OCI-LY7 (cell line): ENCODE measurements at regions not wholly inside any gene's neighbourhood (a gene's known extent, or its start where the extent isn't known, plus 50 kb on each side); places are given as distances from the start of the nearest gene placed in this dataset.

Experiments
- BruUV-seq: library from RNA; stranded (reverse); fragments of 400-500 nt; replicated peaks from 2 replicates; lab custom pipeline; 2021; lab: Mats Ljungman, UMichigan
- CTCF ChIA-PET: fragments of 300-600 bp; sonication (Branson Sonifier 250); formaldehyde crosslinking; loops from one replicate; lab custom pipeline; 2022; ENCODE audit warnings: antibody characterized with exemption; ENCODE audit not compliant: unreplicated experiment; lab: Charles Lee
- POLR2A ChIA-PET: fragments of 300-600 bp; sonication (Branson Sonifier 250); formaldehyde crosslinking; loops from one replicate; lab custom pipeline; 2022; ENCODE audit warnings: antibody characterized with exemption; lab: Charles Lee
- DNase-seq: peaks from one replicate; pipeline ENCODE4 v3.0.0-alpha.2; 2015; ENCODE audit warnings: low spot score
- H2AFZ ChIP-seq: fragments of 200-600 bp; sonication (generic), shearing (Covaris generic); 2 replicates; pipeline ENCODE4 v1.6.1; 2014; ENCODE audit warnings: mild to moderate bottlenecking, antibody characterized with exemption, low read length, moderate library complexity
- H3K27ac ChIP-seq: fragments of 200-600 bp; sonication (generic); 2 replicates; pipeline ENCODE4 v1.5.1; 2014; ENCODE audit warnings: mixed run types, low read depth, mild to moderate bottlenecking, moderate library complexity, low read length, inconsistent platforms; ENCODE audit not compliant: poor library complexity, severe bottlenecking
- H3K36me3 ChIP-seq: fragments of 200-600 bp; sonication (generic); 2 replicates; pipeline ENCODE4 v1.6.1; 2014; ENCODE audit warnings: mild to moderate bottlenecking, antibody characterized with exemption, low read length, moderate library complexity, mixed read lengths; ENCODE audit not compliant: insufficient read depth
- H3K4me1 ChIP-seq: fragments of 200-600 bp; sonication (generic); 2 replicates; pipeline ENCODE4 v1.5.1; 2014; ENCODE audit warnings: mild to moderate bottlenecking, low read length; ENCODE audit not compliant: insufficient read depth, poor library complexity, severe bottlenecking
- H3K4me2 ChIP-seq: fragments of 200-600 bp; sonication (generic); 2 replicates; pipeline ENCODE4 v1.6.1; 2014; ENCODE audit warnings: mild to moderate bottlenecking, low read length
- H3K4me3 ChIP-seq: fragments of 200-600 bp; sonication (generic); 2 replicates; pipeline ENCODE4 v1.5.1; 2014; ENCODE audit warnings: mild to moderate bottlenecking, low read depth, low read length; ENCODE audit not compliant: poor library complexity, severe bottlenecking
- H3K79me2 ChIP-seq: fragments of 200-600 bp; sonication (generic); 2 replicates; pipeline ENCODE4 v1.6.1; 2016; ENCODE audit warnings: low read depth, mild to moderate bottlenecking, low read length, moderate library complexity, mixed read lengths; ENCODE audit not compliant: insufficient read depth
- H3K9me2 ChIP-seq: fragments of 200-600 bp; sonication (generic); 2 replicates; pipeline ENCODE4 v1.6.1; 2016; ENCODE audit warnings: mild to moderate bottlenecking, low read length, mixed read lengths; ENCODE audit not compliant: insufficient read depth
- H3K9me3 ChIP-seq: fragments of 200-600 bp; sonication (generic); 2 replicates; pipeline ENCODE4 v1.6.1; 2014; ENCODE audit warnings: mild to moderate bottlenecking, mixed run types, low read length, mixed read lengths
- H4K20me1 ChIP-seq: fragments of 200-600 bp; sonication (generic); 2 replicates; pipeline ENCODE4 v1.6.1; 2014; ENCODE audit warnings: mild to moderate bottlenecking, antibody characterized with exemption, low read length, moderate library complexity, mixed read lengths; ENCODE audit not compliant: insufficient read depth
- CTCF ChIP-seq: fragments of 200-600 bp; sonication (generic); conservative IDR thresholded peaks from 2 replicates; pipeline ENCODE4 v1.5.1; 2014; ENCODE audit warnings: mild to moderate bottlenecking, antibody characterized with exemption, low read length, moderate library complexity, mixed read lengths
- EZH2phosphoT487 ChIP-seq: fragments of 200-600 bp; sonication (generic); IDR thresholded peaks from 2 replicates; pipeline ENCODE4 v1.6.1; 2018; ENCODE audit warnings: low read depth, borderline replicate concordance, mild to moderate bottlenecking, mixed run types, antibody characterized with exemption, low read length, moderate library complexity, mixed read lengths
- intact Hi-C: fragments of 100-400 bp; cut with micrococcal nuclease; formaldehyde crosslinking; loops from one replicate; pipeline ENCODE4 v1.10.0; 2022; ENCODE audit not compliant: unreplicated experiment

DNA sequence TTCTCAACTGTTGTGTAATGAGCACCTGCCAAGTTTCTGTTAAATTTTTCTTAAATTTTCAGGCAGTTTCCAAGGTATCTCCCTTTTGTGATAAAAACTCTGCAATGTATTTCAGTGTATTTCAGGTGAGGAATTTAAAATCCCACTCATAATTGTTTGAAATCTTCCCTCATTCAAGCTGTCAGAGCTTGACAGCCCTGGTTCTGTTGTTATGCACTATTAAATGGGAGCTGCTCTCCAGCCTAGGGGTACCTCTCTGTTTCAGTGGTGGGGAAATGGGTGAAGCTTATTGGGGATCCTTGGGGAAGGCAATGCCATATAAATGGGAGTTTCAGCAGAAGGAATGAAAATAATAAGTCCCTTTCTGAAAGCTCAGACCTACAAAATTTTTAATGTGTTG is 178.0 kb upstream of the TMCO5A start:
- no peaks in the 10 kb centered on the region for H3K79me2 ChIP-seq

GRCh38 chr15:37758412-37758811 is 176.0 kb upstream of the TMCO5A start:
- Histone ChIP-seq H3K27ac (no peak overlapping the region), H3K4me2 (no peak overlapping the region), H3K9me2 (no peaks in the 10 kb centered on the region), H4K20me1 (no peaks in the 10 kb centered on the region), H3K9me3 (no peaks in the 10 kb centered on the region), H3K79me2 (no peaks in the 10 kb centered on the region), H3K4me3 (no peak overlapping the region), H2AFZ (no peak overlapping the region), H3K4me1 (no peaks in the 10 kb centered on the region), H3K36me3 (no peaks in the 10 kb centered on the region)
- ChIA-PET CTCF (no interaction called here), POLR2A (no interaction called here)
- no TSS peak for BruUV-seq
- no peak for TF ChIP-seq EZH2phosphoT487
- TF ChIP-seq CTCF = no peak
- intact Hi-C loops = no loop called here
- no peak for DNase-seq

More for the DNA sequence above, 178.0 kb upstream of the TMCO5A start:
- Histone ChIP-seq H3K9me2 (no peaks in the 10 kb centered on the region), H2AFZ (no peak overlapping the region), H3K27ac (no peak overlapping the region), H3K9me3 (no peaks in the 10 kb centered on the region), H3K4me3 (no peak overlapping the region), H3K4me2 (no peak overlapping the region), H4K20me1 (no peaks in the 10 kb centered on the region), H3K36me3 (no peaks in the 10 kb centered on the region), H3K4me1 (no peaks in the 10 kb centered on the region)
- POLR2A ChIA-PET = interaction anchor here (0.5 to 0.6 kb wide), 2 partner anchors 9 to 71 kb away, joined by 3 to 4 read pairs; no protein-coding TSS in a partner anchor
- BruUV-seq = no TSS peak
- DNase-seq = no peak
- TF ChIP-seq CTCF (no peak), EZH2phosphoT487 (no peak)
- intact Hi-C loops = no loop called here
- CTCF ChIA-PET = no interaction called here

GRCh38 chr15:37764733-37765191 is 169.7 kb upstream of the TMCO5A start:
- H3K4me2 ChIP-seq = peak overlapping the region; percentile 34
- POLR2A ChIA-PET = interaction anchor here (0.7 to 1.4 kb wide), 2 partner anchors 10 to 16 kb away, joined by 3 to 4 read pairs; no protein-coding TSS in a partner anchor
- H3K4me1 ChIP-seq = no peaks in the 10 kb centered on the region
- intact Hi-C loops = no loop called here
- peak overlapping the region; percentile 100 for H2AFZ ChIP-seq
- peaks cover 4% of the 10 kb centered on the region; the same call in 1 of the 2 replicates for H3K9me3 ChIP-seq
- DNase-seq = peak; percentile 66
- H3K36me3 ChIP-seq = no peaks in the 10 kb centered on the region
- H3K79me2 ChIP-seq = no peaks in the 10 kb centered on the region
- H3K4me3 ChIP-seq = no peak overlapping the region
- TF ChIP-seq CTCF = peak; percentile 89
- TF ChIP-seq EZH2phosphoT487 = no peak
- H3K9me2 ChIP-seq = no peaks in the 10 kb centered on the region
- CTCF ChIA-PET = no interaction called here
- H3K27ac ChIP-seq = no peak overlapping the region
- no TSS peak for BruUV-seq
- no peaks in the 10 kb centered on the region for H4K20me1 ChIP-seq
